Sciatic nerve (tissue), 2 donors: ENCODE measurements at regions not wholly inside any gene's neighbourhood (a gene's known extent, or its start where the extent isn't known, plus 50 kb on each side); places are given as distances from the start of the nearest gene placed in this dataset.
"Not testable (repeated sequence)": the region's sequence is repeated elsewhere in the genome, so short reads cannot be mapped to it uniquely, and the experiment has no call there.

Experiments
- ATAC-seq: fragments of 200-7000 bp; cut with Tn5 transposase; one replicate; pipeline ENCODE4 v1.9.1; 2020; ENCODE audit warnings: mild to moderate bottlenecking, moderate library complexity
- DNase-seq: peaks from one replicate; pipeline ENCODE4 v3.0.0-alpha.2; 2020; ENCODE audit warnings: low spot score
- intact Hi-C: fragments of 100-400 bp; cut with DNase I; formaldehyde crosslinking; loops from one replicate; pipeline ENCODE4 v1.14.2; 2022
- donor health status: DM: no; HTN: no; CAD: no.
- donor health status: DM: no; HTN: no; CAD: no.

DNA sequence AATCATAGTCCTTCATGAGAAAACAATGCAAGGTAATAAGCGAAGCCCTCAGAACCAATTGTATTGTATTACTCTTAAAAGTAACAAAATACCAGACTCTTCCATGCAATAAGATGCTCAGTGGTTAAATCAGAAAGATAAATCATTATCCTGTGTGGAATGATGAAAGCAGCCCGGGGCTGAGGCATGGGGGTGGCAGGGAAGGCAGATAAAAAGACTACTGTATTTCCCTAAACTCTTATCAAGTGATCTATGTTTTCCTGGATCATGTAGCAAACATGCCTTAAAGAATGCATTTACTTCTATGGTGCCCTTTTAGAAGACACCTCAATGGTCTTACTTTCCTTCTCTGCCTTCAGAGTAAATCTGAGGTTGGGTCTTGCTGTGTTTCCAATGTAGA lies 105.6 kb upstream of the DAPK1 start:
- no peak for DNase-seq
- ATAC-seq = no peak
- intact Hi-C loops = no loop called here

DNA sequence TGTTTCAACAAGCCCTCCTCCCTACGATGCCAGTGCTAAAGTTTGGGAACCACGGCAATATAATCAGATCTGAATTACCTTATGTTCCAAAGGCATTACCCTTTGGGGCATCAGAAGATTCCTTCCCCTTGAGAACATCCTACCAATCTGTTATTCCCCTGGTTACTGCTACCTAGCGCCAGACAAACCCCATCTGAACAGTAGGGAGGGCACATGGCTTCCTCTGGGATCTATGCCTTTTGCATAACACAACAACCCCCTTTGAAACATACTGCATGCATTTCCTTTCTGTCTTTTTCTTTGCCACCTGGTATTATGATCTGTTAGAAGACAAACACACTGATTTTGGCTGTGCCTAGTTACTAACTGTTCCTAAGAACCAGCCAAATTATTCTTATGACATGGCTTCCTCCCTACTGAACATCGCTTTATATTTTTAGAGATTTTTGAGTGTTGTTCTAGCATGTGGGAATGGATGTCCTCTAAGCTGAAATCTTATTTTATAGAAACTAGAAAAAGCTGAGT lies 103.9 kb upstream of the DAPK1 start:
- ATAC-seq = no peak
- intact Hi-C loops = no loop called here
- no peak for DNase-seq

DNA sequence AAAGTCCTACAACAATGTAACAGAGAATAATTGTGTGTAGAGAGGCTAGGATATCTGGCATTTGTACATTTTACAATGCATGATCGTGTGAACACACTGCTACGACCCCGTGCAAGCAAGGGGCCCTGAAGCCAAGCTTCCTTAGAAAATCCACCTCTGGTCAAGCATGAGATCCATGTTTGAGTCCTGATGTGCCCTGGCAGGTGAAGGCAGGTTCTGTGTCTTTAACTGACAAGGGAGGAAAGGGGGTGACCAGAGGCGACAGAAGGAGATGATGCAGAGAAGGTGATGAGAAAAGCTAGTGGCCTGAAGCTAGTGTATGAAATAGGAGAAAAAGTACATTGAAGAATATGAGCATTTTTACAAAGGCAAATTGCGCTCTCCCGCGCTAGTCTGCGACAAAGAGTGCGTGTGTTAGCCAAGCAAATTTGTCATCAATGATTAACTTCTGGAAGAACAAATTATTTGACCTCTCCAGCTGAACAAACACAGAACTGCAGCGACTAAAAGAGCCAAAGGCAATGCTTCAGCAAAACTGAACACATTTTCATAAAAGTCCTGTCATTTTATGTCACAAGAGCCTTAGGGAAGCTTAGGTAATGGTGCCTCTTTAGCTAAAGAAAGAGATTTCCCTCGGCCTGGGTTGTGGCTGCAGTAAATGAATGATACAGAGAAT lies 101.7 kb upstream of the DAPK1 start:
- DNase-seq = no peak
- no peak for ATAC-seq
- intact Hi-C loops = no loop called here

DNA sequence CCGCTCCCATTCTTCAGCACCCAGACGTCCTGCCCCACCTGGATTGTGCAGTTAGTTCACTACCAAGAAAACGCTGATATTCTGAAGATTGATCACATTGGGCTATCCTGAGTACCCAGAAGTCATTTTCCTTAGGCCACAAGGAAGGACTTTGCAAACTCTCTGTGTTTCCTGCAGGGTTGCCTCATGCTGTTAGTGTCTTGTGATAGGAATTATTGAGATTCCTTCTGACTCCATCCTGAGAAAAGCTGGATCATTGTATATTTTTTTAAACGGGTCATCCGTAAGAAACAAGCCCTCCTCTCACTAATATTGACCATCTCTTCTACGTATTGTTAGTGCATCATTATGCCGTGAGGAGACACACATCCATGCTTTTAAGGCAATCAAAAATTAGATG lies 96.0 kb upstream of the DAPK1 start:
- ATAC-seq (no peak), DNase-seq (no peak)
- intact Hi-C loops = no loop called here

DNA sequence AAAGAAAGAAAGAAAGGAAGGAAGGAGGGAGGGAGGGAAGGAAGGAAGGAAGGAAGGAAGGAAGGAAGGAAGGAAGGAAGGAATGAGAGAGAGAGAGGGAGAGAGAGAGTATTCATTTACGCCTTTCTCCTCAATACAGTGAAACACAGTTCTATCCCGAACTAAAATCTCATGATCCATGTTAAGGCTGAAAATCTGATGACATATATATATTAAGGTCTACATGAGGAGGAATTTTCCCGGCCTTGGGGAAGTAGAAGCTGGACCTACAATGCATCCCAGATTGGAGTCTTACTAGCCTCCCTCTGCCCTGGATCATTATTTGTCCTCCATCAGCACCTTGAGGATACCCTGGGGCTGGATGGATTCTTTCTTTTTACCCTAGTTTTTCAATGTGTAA lies 95.1 kb upstream of the DAPK1 start:
- intact Hi-C loops = no loop called here
- ATAC-seq (no peak), DNase-seq (no peak)

DNA sequence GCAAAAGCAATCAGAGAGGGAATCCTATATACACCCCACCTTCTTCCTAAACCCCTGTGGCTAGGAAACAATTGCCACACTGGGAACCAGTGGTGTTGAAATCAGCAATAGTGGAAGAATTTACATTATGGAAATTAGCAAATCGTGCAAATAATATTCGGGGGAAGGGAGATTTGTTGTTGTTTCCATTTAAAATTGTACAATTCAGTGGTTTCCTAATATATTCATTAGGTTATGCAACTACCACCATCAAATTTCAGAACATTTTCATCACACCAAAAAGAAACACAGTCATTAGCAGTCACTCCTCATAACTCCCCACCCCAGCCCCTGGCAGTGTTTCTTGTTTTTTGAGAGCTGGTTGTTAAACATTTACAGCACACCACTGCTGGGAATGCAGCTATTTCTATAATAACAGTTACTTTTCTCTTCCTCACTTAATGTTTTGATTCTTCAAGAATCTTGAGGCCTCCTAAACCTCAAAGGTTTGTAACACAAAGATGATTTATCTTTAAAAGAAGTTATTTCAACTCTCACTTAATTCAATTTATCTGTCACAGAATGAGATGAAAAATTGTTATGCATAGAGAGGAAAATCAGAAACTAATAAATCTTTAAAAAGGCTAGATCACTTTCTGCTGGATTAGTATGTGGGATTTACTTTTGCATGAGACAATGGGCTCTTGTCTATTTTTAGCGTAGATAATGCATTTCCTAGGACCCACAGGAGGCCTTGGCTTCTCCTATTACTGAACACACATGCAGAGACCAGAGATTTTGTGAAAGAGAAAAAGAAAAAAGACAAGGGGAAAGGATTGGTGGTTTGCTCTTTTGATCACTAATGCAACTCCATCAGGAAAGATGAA lies 91.8 kb upstream of the DAPK1 start:
- ATAC-seq (peak; percentile 94), DNase-seq (peak; percentile 62)
- intact Hi-C loops = no loop called here

DNA sequence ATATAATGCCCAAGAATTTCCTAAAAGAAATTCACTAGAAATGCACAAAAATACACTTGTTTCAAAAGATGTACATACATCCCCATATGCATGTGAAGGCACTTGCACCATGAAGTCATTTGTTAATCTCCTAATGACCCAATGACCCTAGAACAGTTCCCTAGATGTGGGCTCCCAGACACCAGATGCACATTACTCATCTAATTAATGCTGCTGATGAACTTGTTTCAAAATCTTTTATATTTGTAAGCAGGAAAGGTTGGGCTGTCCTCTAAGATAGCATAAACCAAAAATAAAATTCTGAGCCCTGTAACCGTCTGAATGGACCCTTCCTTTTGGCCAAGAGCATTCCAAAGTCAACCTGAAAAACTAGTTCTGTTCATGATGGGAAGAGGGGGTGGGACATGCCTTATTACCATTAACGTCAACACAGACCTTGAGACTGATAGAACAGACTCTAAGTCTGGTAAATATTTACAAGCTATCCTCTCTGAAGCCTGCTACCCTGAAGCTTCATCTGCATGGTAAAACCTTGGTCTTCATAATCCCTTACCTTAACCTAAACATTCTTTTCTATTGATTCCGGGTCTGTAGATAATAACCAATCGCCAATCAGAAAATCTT lies 91.0 kb upstream of the DAPK1 start:
- intact Hi-C loops = no loop called here
- ATAC-seq (no peak), DNase-seq (no peak)

DNA sequence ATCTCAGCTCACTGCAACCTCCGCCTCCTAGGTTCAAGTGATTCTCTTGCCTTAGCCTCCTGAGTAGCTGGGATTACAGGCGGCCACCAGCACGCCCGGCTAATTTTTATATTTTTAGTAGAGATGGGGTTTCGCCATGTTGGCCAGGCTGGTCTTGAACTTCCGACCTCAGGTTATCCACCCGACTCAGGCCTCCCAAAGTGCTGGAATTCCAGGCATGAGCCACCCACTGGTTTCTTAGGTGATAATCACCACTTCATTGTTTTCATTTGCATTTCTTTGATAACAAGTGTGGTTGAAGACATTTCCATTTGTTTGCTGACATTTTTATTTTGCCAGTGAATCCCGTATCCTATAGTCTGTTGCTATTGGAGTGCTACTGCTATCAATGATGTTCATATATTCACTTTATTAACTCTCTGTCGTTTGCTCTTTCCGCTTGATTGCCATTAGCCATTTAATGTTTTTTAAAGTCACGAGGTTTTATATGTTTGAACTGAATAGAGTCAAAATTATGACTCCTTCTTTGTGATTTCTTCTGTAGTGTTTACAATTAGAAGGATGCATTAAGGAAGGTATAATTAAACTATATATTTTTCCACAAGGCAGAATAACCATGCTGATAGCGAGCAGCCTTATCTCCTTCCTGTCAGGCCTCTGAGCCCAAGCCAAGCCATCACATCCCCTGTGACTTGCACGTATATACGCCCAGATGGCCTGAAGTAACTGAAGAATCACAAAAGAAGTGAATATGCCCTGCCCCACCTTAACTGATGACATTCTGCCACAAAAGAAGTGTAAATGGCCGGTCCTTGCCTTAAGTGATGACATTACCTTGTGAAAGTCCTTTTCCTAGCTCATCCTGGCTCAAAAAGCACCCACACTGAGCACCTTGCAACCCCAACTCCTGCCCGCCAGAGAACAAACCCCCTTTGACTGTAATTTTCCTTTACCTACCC lies 87.3 kb upstream of the DAPK1 start:
- DNase-seq, ATAC-seq, intact Hi-C loops: not testable (repeated sequence)

DNA sequence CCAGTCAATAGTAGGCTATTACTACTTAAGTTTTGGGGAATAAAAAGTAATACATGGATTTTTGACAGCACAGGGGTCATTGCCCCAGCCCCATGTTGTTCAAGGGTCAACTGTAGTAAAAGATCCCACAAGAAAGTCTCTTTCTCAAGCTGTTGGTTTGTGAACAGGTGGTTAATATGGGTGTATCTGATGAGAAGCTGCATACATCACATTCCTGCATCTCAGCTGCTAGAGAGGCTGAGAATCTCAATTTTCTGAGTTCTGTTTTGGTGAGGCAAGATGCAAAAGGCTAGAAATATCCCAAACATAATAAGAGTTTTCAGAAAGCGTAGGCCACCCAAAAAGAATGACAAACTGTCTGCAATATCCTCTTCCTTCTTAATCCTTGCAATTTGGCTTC lies 76.8 kb upstream of the DAPK1 start:
- ATAC-seq (no peak), DNase-seq (no peak)
- intact Hi-C loops = no loop called here

DNA sequence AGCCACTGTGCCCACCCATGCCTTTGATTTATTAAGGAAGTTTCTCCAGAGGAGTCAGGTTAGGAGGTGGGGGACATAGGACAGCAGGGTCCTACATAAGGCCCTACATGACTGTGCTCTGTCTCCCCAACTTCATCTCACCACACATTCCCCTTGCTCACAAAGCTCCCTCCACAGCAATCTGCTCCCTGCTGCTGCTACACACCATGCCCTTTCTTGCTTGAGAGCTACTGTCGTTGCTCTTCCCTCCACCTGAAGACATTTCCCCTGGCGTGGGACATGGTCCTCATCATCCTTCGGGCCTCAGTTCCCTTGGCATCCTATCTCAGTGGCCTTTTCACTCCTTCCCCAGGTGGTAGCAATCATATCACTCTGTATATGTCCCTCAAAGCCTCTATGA lies 75.9 kb upstream of the DAPK1 start:
- intact Hi-C loops = no loop called here
- DNase-seq = no peak
- ATAC-seq = no peak

DNA sequence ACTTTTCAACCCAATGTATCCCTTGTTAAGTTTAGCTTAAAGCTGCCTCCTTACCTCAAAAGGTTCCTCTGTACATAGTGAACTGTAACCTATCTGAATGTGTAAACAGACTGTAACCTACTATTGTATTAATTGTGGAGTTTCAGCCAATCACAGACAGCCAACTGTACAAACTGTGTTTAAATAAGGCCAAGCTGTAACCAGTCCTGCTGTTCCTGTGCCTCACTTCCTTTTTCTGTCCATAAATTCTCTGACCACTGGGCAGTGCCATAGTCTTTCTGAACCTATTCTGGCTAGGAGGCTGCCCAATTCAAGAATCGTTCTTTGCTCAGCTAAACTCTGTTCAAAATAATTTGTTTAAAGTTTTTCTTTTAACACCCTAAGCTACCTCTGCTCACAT lies 74.7 kb upstream of the DAPK1 start:
- DNase-seq (no peak), ATAC-seq (no peak)
- intact Hi-C loops = no loop called here

DNA sequence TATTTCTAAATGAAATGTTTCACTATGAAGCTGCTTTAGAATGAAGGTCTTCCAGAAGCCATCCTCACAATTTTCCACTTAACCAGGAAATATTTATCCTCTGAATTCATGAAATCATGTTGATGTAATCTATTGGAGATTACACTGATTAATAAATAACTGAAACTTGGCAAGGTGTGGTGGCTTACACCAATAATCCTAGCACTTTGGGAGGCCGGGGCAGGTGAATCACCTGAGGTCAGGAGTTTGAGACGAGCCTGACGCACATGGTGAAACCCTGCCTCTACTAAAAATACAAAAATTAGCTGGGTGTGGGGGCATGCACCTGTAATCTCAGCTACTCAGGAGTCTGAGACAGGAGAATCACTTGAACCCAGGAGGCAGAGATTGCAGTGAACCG lies 73.8 kb upstream of the DAPK1 start:
- DNase-seq, intact Hi-C loops, ATAC-seq: not testable (repeated sequence)

DNA sequence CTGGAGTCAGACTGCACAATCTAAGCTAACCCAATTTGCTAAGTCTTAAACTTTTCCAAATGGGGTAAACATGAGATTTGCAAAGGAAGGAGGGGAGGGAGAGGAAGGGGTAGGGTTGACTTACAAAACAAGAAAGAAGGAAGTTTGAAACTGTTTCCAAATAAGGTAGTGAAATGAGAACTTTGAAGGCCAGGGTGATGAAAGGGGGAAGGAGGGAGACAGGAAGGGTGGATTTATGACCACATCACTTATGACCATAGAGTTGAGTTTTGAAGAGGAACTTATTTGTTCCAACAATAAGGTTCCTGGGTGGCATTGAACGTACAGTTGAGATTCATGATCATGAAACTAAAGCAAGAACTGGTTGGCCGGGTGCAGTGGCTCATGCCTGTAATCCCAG lies 72.5 kb upstream of the DAPK1 start:
- ATAC-seq = no peak
- intact Hi-C loops = no loop called here

DNA sequence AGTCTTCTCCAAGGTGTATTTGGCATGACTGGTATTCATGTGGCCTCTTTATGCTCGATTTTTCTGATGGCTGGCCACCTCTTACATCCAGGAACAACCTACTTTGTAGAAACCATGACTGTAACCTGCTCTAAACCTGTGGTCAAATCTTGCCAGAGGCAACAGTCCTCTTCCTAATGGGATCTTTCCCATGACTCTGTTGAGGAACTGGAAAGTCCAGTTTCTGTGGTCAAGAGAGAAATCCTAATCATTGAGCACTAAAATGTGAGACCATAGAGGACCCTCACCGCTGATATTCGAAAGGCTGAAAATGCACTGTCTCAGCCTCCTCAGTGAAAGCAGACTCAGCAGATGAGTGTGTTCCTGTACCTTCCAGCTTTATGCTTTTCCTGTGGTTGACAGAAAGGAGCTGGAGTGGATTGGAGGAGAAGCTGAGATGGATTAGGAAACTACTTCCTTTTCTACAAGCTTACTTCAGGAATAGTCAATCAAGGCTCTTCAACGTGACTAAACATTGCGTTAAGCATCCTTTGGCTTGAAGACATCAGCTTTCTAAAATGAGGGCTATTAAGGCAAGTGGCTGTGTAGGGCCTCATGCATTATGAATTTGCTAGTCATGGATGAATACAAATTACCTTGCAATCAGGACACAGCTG lies 69.7 kb upstream of the DAPK1 start:
- no peak for ATAC-seq
- intact Hi-C loops = no loop called here
- DNase-seq = no peak

More for the DNA sequence above, 72.5 kb upstream of the DAPK1 start:
- no peak for DNase-seq

DNA sequence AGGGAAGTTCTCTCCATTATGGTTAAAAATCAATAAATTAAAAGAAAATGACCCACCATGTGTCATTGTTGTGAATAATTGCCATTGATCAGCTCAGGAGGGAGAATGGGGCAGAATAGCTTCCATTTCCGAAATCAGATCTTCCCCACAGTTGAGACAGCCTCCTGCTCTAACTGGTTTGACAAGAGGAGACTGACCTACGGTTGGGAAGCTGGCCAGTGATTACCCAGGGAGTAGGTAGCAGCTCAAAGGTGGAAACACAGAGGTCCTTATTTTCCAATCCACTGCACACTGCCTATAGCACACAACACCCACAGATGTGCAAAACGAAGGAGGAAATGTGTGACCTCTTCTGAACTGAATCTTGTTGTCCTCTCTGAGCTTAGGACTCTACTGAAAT lies 69.0 kb upstream of the DAPK1 start:
- ATAC-seq = no peak
- intact Hi-C loops = no loop called here
- no peak for DNase-seq

DNA sequence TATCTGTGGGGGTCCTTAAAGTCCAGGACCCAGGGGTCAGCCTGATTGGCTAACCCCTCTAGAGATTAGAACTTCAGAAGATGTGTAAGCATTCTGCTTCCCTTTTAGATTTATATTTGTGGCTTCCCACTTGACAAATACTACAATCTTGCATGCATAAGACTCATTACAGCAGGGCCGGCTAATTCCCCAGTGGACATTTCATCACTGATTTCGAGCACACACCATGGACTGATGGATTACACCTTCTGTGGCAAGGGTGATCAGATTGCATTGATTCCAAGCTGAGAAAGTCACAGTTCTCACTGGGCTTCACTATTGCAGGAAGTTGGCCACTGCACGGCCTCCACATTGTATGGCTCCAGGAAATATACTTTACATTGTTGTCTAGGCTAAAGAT lies 65.8 kb upstream of the DAPK1 start:
- DNase-seq = no peak
- intact Hi-C loops = loop anchor here (10.0 kb wide), 1 partner anchor 897 kb away; no protein-coding TSS in a partner anchor
- no peak for ATAC-seq

DNA sequence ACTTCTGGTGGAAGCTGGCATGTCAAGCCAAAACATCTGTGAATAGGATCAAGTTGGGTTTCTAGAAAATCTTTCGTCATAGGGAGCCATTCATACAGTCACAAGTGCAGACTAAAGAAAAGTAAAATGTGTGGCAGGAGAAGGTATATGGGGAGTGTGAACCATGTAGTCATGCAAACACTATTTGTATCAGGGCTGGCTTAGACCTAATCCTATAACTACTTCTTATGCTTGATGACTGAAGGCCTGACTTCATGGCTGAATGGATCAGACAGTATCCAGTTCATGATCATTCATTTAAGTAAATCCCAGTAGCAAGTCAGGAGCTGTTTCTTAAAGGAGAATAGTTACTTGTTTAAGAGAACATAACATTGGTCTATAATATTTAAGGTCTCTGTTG lies 63.8 kb upstream of the DAPK1 start:
- ATAC-seq = no peak
- intact Hi-C loops = loop anchor here (10.0 kb wide), 1 partner anchor 899 kb away; no protein-coding TSS in a partner anchor

DNA sequence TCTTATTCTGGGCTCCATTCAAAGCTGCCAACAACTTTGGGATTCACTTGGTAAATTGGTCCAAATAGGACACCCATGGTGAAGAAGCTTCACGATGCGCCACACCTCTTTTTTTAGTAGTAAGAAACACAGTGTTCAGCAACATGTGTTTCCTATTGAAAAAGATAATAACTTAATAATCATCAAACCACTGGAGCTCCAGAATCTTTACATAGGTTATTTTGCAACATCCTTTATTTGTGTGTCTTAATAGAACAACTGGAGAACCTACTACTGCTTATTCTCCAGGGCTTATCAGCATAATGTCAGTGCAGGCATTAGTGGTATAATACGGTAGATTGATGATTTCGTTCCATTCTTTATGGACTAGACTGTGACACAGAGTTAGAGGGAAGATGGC lies 63.3 kb upstream of the DAPK1 start:
- DNase-seq = no peak
- intact Hi-C loops = loop anchor here (10.0 kb wide), 1 partner anchor 900 kb away; no protein-coding TSS in a partner anchor
- no peak for ATAC-seq

More for the DNA sequence above, 63.8 kb upstream of the DAPK1 start:
- DNase-seq = no peak
